K562 (cell line): ENCODE measurements at regions not wholly inside any gene's neighbourhood (a gene's known extent, or its start where the extent isn't known, plus 50 kb on each side); places are given as distances from the start of the nearest gene placed in this dataset.

ENCODE experiments used
- ATAC-seq: fragments of 200-7000 bp; cut with Tn5 transposase; 3 replicates; pipeline ENCODE4 v1.9.1; 2020; ENCODE audit warnings: moderate library complexity
- BruUV-seq: library from RNA; stranded (reverse); fragments of 400-500 nt; replicated peaks from 2 replicates; lab custom pipeline; 2021; lab: Mats Ljungman, UMichigan
- CTCF ChIA-PET: fragments of 300-600 bp; formaldehyde crosslinking; extraction: SDS; loops from one replicate; lab custom pipeline; 2021; ENCODE audit warnings: low intra/inter-chr PET ratio; lab: Yijun Ruan, JAX
- POLR2A ChIA-PET: fragments of 300-600, 350-650 bp; sonication (Branson Sonifier 250); formaldehyde crosslinking; extraction: SDS; loops from one replicate; lab custom pipeline; 2021; ENCODE audit warnings: antibody characterized with exemption, inconsistent platforms; lab: Yijun Ruan, JAX
- DNase-seq, 4 experiments: peaks; one replicate each; pipeline versions ENCODE4 v3.0.0 to v3.0.0-alpha.2; 2011 to 2018; ENCODE audit warnings: low spot score in 3 of 4, mixed read lengths in 3 of 4; ENCODE audit errors: extremely low read depth in 1 of 4
- FAIRE-seq: peaks from 2 replicates; lab custom pipeline; 2011; peaks lifted over from hg19 to GRCh38; lab: Jason Lieb, UNC
- H2AFZ ChIP-seq: 2 replicates; pipeline ENCODE4 v1.6.0; 2011; ENCODE audit warnings: low read depth, low read length, control low read depth, inconsistent platforms
- H3K27ac ChIP-seq: fragments of 200-600 bp; 3 replicates; pipeline ENCODE4 v1.8.0; 2011; ENCODE audit warnings: low read depth, mild to moderate bottlenecking, control low read depth, inconsistent platforms, low read length, moderate library complexity, mixed read lengths; ENCODE audit errors: extremely low read depth
- H3K27me3 ChIP-seq, 2 experiments: fragments of 300-600 bp in 1 of 2; 2 replicates in 1 of 2; 3 replicates in 1 of 2; pipeline versions ENCODE4 v1.6.0 to v1.8.0; 2011; ENCODE audit warnings: inconsistent platforms in 2 of 2, low read length in 2 of 2, mild to moderate bottlenecking in 1 of 2, mixed read lengths in 1 of 2, moderate library complexity in 1 of 2; ENCODE audit not compliant: control insufficient read depth in 2 of 2, insufficient read depth in 2 of 2
- H3K36me3 ChIP-seq: fragments of 300-600 bp; 3 replicates; pipeline ENCODE4 v1.8.0; 2011; ENCODE audit warnings: mild to moderate bottlenecking, low read length, inconsistent platforms; ENCODE audit not compliant: control insufficient read depth, insufficient read depth
- H3K4me1 ChIP-seq, 2 experiments: fragments of 200-600 bp in 1 of 2; replicated peaks in 1 of 2; 2 replicates in 1 of 2; 3 replicates in 1 of 2; pipeline versions ENCODE4 v1.5.1 to v1.8.0; 2011; ENCODE audit warnings: inconsistent platforms in 2 of 2, low read length in 2 of 2, mild to moderate bottlenecking in 1 of 2, mixed read lengths in 1 of 2, moderate library complexity in 1 of 2; ENCODE audit not compliant: control insufficient read depth in 2 of 2, insufficient read depth in 2 of 2
- H3K4me2 ChIP-seq: 2 replicates; pipeline ENCODE4 v1.6.1; 2011; ENCODE audit warnings: low read length, control low read depth, inconsistent platforms, mixed read lengths; ENCODE audit not compliant: insufficient read depth
- H3K4me3 ChIP-seq: fragments of 200-600 bp; sonication (generic), shearing (Covaris generic); 2 replicates; pipeline ENCODE4 v1.5.1; 2016; ENCODE audit warnings: control low read depth, inconsistent platforms
- H3K79me2 ChIP-seq: fragments of 200-600 bp; 3 replicates; pipeline ENCODE4 v1.8.0; 2011; ENCODE audit warnings: low read length, inconsistent platforms; ENCODE audit not compliant: control insufficient read depth, insufficient read depth
- H3K9ac ChIP-seq, 2 experiments: 2 replicates each; pipeline versions ENCODE4 v1.6.0 to v1.6.1; 2011; ENCODE audit warnings: low read depth in 2 of 2, low read length in 2 of 2, control low read depth in 1 of 2, inconsistent platforms in 1 of 2, mild to moderate bottlenecking in 1 of 2, mixed read lengths in 1 of 2; ENCODE audit not compliant: insufficient read depth in 1 of 2
- H3K9me1 ChIP-seq: one replicate; pipeline ENCODE4 v1.6.0; 2011; ENCODE audit warnings: inconsistent platforms, mild to moderate bottlenecking, low read length, moderate library complexity; ENCODE audit not compliant: control insufficient read depth, insufficient read depth
- H3K9me3 ChIP-seq: replicated peaks from 2 replicates; pipeline ENCODE4 v1.5.1; 2011; ENCODE audit warnings: low read depth, low read length, inconsistent platforms; ENCODE audit not compliant: control insufficient read depth, insufficient read depth
- H4K20me1 ChIP-seq: replicated peaks from 2 replicates; pipeline ENCODE4 v1.6.1; 2011; ENCODE audit warnings: low read length, inconsistent platforms, mixed read lengths; ENCODE audit not compliant: control insufficient read depth, insufficient read depth
- ARID3A ChIP-seq: IDR thresholded peaks from 2 replicates; pipeline ENCODE4 v1.6.1; 2012; ENCODE audit warnings: low read depth, low read length, improper control_type of control experiment, borderline replicate concordance
- ERF ChIP-seq: fragments of 450-650 bp; formaldehyde crosslinking; IDR thresholded peaks from 2 replicates; pipeline ENCODE4 v1.4.0; 2020; ENCODE audit warnings: mild to moderate bottlenecking, mixed read lengths
- FOXM1 ChIP-seq, 2 experiments: fragments of 450-650 bp in 1 of 2; sonication (generic) in 1 of 2; formaldehyde crosslinking in 1 of 2; IDR thresholded peaks; 2 replicates each; pipeline versions ENCODE4 v1.6.1 to v1.9.0; 2017 to 2022; ENCODE audit warnings: low read depth in 2 of 2, mild to moderate bottlenecking in 2 of 2, missing genetic modification reagents in 1 of 2, moderate library complexity in 1 of 2
- MCM2 ChIP-seq: fragments of 450-650 bp; IDR thresholded peaks from 2 replicates; pipeline ENCODE4 v1.6.1; 2017; ENCODE audit warnings: low read depth, mild to moderate bottlenecking
- MECOM ChIP-seq: fragments of 250-450 bp; sonication (Bioruptor Pico); IDR thresholded peaks from 2 replicates; pipeline ENCODE4 v1.8.0; 2022; ENCODE audit warnings: inconsistent platforms
- MTA3 ChIP-seq: fragments of 450-650 bp; formaldehyde crosslinking; IDR thresholded peaks from 2 replicates; pipeline ENCODE4 v1.6.1; 2017; ENCODE audit warnings: mild to moderate bottlenecking, borderline replicate concordance
- NR1H2 ChIP-seq: sonication (generic); formaldehyde crosslinking; IDR thresholded peaks from 2 replicates; pipeline ENCODE4 v1.4.0; 2020; ENCODE audit warnings: mild to moderate bottlenecking, missing genetic modification reagents
- PHB ChIP-seq: fragments of 250-450 bp; sonication (Bioruptor Pico); IDR thresholded peaks from 2 replicates; pipeline ENCODE4 v1.5.0; 2021
- SP2 ChIP-seq: IDR thresholded peaks from 2 replicates; pipeline ENCODE4 v1.6.1; 2011; ENCODE audit warnings: mild to moderate bottlenecking, low read depth, low read length, moderate library complexity; ENCODE audit not compliant: poor library complexity, severe bottlenecking; ENCODE audit errors: extremely low read depth
- TFAP4 ChIP-seq: sonication (generic); formaldehyde crosslinking; IDR thresholded peaks from 2 replicates; pipeline ENCODE4 v1.8.0; 2022; ENCODE audit warnings: missing genetic modification reagents, mild to moderate bottlenecking, moderate library complexity, borderline replicate concordance
- THAP12 ChIP-seq: fragments of 250-450 bp; sonication (Bioruptor Pico); IDR thresholded peaks from 2 replicates; pipeline ENCODE4 v1.9.0; 2021; ENCODE audit warnings: mild to moderate bottlenecking, inconsistent platforms
- WGBS: fragments of 100-300 bp; shearing (Covaris generic); methylation state at CpG from one replicate; pipeline ENCODE4 v1.1.6; 2016; ENCODE audit warnings: low coverage, mixed read lengths; ENCODE audit not compliant: insufficient coverage; ENCODE audit errors: missing lambda C conversion rate; 5-methylcytosine and 5-hydroxymethylcytosine counted together
- in situ Hi-C: fragments of 300-500 bp; cut with MboI; formaldehyde crosslinking; loops from 4 replicates; pipeline ENCODE4 v1.15.0; 2018; ENCODE audit warnings: inconsistent platforms, mixed read lengths
- intact Hi-C: fragments of 100-400 bp; cut with micrococcal nuclease; formaldehyde crosslinking; loops from 2 replicates; pipeline ENCODE4 v1.14.2; 2022
- TF ChIP-seq, protein P1 (sequence below): fragments of 450-650 bp; formaldehyde crosslinking; IDR thresholded peaks from 2 replicates; pipeline ENCODE4 v1.4.0; 2020; ENCODE audit warnings: mild to moderate bottlenecking, mixed read lengths

DNA sequence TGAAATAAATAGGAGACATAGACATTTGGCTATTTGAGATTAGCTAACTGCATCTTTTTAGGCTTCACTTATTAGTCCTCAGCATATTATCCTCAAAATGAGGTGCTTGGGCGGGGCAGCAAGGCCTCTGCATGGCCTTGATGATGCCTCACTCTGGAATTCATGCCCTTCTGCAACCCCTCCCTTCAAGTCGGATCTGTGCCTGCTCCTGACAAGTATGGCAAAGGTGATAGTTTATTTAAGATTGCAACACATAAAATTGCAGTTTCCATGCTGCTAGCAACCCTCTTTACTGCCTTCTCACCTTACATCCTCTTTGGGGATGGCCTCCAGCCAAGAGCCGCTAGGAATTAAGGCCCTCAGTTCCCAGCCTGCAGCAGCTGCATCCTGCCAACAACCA lies 241.3 kb upstream of the ADARB2 start (continued):
- TF ChIP-seq MTA3 (no peak), ARID3A (no peak), THAP12 (CRISPR knock-in tag) (no peak), PHB (CRISPR knock-in tag) (no peak), TFAP4 (CRISPR knock-in tag) (no peak)
- TF ChIP-seq, all 486 proteins: peak for 0

DNA sequence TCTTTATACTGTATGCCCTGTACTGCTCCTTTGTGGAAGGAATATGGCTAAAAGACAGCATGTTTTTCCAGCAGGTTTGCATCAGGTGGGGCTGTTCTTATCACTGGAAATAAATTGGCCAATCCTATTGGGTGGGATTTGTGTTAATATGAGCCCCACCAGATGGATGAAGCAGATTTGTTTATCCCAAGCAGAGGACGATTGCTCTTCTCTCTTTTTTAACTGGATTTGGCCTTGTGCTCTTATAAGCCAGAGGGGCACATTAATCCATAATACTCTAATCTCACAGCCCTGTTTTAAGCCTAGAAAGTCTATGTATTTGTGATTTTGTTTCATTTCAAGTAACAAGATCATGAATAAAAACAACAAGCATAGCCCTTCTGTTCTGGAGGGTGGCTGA lies 240.1 kb upstream of the ADARB2 start:
- no TSS peak for BruUV-seq
- FAIRE-seq (no peak), DNase-seq (no peak), ATAC-seq (no peak)
- Histone ChIP-seq H3K36me3 (no peaks in the 10 kb centered on the region), H3K4me3 (no peak overlapping the region), H2AFZ (no peak overlapping the region), H3K9me3 (no peaks in the 10 kb centered on the region), H3K27ac (no peak overlapping the region), H3K79me2 (no peaks in the 10 kb centered on the region), H4K20me1 (no peaks in the 10 kb centered on the region), H3K4me1 (no peaks in the 10 kb centered on the region), H3K9me1 (no peaks in the 10 kb centered on the region), H3K27me3 (no peaks in the 10 kb centered on the region), H3K9ac (no peak overlapping the region), H3K4me2 (no peak overlapping the region)
- intact Hi-C loops, result no loop called here
- ChIA-PET POLR2A (interaction anchor here (0.8 kb wide), 1 partner anchor 14 kb away, joined by 3 read pairs; no protein-coding TSS in a partner anchor), CTCF (no interaction called here)
- in situ Hi-C loops, result no loop called here
- WGBS, result 0% methylated on average over 1 of the region's 1 CpG
- TF ChIP-seq MCM2, result no peak
- TF ChIP-seq ERF (CRISPR knock-in tag), result no peak
- TF ChIP-seq MECOM (CRISPR knock-in tag), result no peak
- TF ChIP-seq NR1H2 (CRISPR knock-in tag), result no peak
- TF ChIP-seq SP2, result no peak
- TF ChIP-seq, protein P1, sequence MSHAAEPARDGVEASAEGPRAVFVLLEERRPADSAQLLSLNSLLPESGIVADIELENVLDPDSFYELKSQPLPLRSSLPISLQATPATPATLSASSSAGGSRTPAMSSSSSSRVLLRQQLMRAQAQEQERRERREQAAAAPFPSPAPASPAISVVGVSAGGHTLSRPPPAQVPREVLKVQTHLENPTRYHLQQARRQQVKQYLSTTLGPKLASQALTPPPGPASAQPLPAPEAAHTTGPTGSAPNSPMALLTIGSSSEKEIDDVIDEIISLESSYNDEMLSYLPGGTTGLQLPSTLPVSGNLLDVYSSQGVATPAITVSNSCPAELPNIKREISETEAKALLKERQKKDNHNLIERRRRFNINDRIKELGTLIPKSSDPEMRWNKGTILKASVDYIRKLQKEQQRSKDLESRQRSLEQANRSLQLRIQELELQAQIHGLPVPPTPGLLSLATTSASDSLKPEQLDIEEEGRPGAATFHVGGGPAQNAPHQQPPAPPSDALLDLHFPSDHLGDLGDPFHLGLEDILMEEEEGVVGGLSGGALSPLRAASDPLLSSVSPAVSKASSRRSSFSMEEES (CRISPR knock-in tag), result no peak
- no peak for TF ChIP-seq FOXM1 (IDR thresholded peaks at IDR 0.05; ENCODE audit: low read depth)
- no peak for TF ChIP-seq FOXM1 (CRISPR knock-in tag; IDR thresholded peaks at IDR 0.05; ENCODE audit: low read depth)
